OCI-LY3 (cell line): ENCODE measurements at regions not wholly inside any gene's neighbourhood (a gene's known extent, or its start where the extent isn't known, plus 50 kb on each side); places are given as distances from the start of the nearest gene placed in this dataset.

Experiments
- EZH2phosphoT487 ChIP-seq: fragments of 200-600 bp; shearing (Covaris generic); IDR thresholded peaks from 2 replicates; pipeline ENCODE4 v1.6.1; 2018; ENCODE audit warnings: antibody characterized with exemption, mixed run types, low read depth
- TF ChIP-seq, protein P1 (sequence below): fragments of 200-600, 300-600 bp; sonication (generic); IDR thresholded peaks from 2 replicates; pipeline ENCODE4 v1.5.1; 2014; ENCODE audit warnings: antibody characterized with exemption, low read length, low read depth

DNA sequence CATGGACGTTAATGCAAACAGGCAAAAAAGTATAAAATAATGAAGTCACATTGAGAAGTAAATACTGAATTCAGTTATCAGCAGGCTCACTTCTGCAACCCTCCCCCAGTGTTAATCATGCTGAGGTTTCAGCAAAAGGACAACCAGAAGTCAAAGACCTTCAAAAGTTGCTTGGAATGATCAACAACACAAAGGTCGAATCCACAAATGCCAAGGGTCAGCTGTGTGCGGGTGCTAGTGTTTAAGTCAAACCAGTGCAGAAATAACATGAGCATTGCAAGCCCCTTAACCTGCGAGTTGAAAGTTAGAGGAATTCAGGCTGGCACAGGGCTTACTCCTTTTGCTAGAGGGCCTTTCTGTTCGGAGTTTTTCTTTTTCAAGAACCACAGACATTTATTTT lies 436.7 kb upstream of the SEL1L start:
- TF ChIP-seq, protein P1, sequence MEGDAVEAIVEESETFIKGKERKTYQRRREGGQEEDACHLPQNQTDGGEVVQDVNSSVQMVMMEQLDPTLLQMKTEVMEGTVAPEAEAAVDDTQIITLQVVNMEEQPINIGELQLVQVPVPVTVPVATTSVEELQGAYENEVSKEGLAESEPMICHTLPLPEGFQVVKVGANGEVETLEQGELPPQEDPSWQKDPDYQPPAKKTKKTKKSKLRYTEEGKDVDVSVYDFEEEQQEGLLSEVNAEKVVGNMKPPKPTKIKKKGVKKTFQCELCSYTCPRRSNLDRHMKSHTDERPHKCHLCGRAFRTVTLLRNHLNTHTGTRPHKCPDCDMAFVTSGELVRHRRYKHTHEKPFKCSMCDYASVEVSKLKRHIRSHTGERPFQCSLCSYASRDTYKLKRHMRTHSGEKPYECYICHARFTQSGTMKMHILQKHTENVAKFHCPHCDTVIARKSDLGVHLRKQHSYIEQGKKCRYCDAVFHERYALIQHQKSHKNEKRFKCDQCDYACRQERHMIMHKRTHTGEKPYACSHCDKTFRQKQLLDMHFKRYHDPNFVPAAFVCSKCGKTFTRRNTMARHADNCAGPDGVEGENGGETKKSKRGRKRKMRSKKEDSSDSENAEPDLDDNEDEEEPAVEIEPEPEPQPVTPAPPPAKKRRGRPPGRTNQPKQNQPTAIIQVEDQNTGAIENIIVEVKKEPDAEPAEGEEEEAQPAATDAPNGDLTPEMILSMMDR, result no peak
- no peak for TF ChIP-seq EZH2phosphoT487
